ENCODE measurements at regions not wholly inside any gene's neighbourhood (a gene's known extent, or its start where the extent isn't known, plus 50 kb on each side); places are given as distances from the start of the nearest gene placed in this dataset.

GRCh38 chr14:83455561-83455960 is 1921.9 kb upstream of the SEL1L start:
- no peak overlapping the region for H3K4me3 ChIP-seq (ENCODE audit: low read depth, low read length)
- DNase-seq (ENCODE audit: low read depth): no peak
- no peak for TF ChIP-seq MAX (IDR thresholded peaks at IDR 0.05; ENCODE audit: low read depth, low read length)
- TF ChIP-seq MYC (IDR thresholded peaks at IDR 0.05; ENCODE audit: low read depth, low read length): no peak
- no peak for TF ChIP-seq POLR2A (IDR thresholded peaks at IDR 0.05; ENCODE audit: extremely low read depth, insufficient read length)
- no peak for TF ChIP-seq CTCF (IDR thresholded peaks at IDR 0.05; ENCODE audit: low read depth, low read length)

GRCh38 chr14:83461521-83461920 is 1927.9 kb upstream of the SEL1L start:
- no peak overlapping the region for H3K4me3 ChIP-seq (ENCODE audit: low read depth, low read length)
- no peak for TF ChIP-seq CTCF (IDR thresholded peaks at IDR 0.05; ENCODE audit: low read depth, low read length)
- TF ChIP-seq MYC (IDR thresholded peaks at IDR 0.05; ENCODE audit: low read depth, low read length): no peak
- TF ChIP-seq MAX (IDR thresholded peaks at IDR 0.05; ENCODE audit: low read depth, low read length): no peak
- TF ChIP-seq POLR2A (IDR thresholded peaks at IDR 0.05; ENCODE audit: extremely low read depth, insufficient read length): no peak
- DNase-seq (ENCODE audit: low read depth): no peak

GRCh38 chr14:83462759-83463158 is 1929.1 kb upstream of the SEL1L start:
- no peak for TF ChIP-seq MAX (IDR thresholded peaks at IDR 0.05; ENCODE audit: low read depth, low read length)
- TF ChIP-seq MYC (IDR thresholded peaks at IDR 0.05; ENCODE audit: low read depth, low read length): no peak
- no peak for TF ChIP-seq POLR2A (IDR thresholded peaks at IDR 0.05; ENCODE audit: extremely low read depth, insufficient read length)
- no peak for TF ChIP-seq CTCF (IDR thresholded peaks at IDR 0.05; ENCODE audit: low read depth, low read length)
- DNase-seq (ENCODE audit: low read depth): no peak
- no peak overlapping the region for H3K4me3 ChIP-seq (ENCODE audit: low read depth, low read length)

- H3K4me3 ChIP-seq (ENCODE audit: low read depth, low read length): no peak overlapping the region
- peak; percentile 72 for DNase-seq (ENCODE audit: low read depth)
- no peak for TF ChIP-seq POLR2A (IDR thresholded peaks at IDR 0.05; ENCODE audit: extremely low read depth, insufficient read length)
- peak; percentile 74 for TF ChIP-seq CTCF (IDR thresholded peaks at IDR 0.05; ENCODE audit: low read depth, low read length)
- TF ChIP-seq MAX (IDR thresholded peaks at IDR 0.05; ENCODE audit: low read depth, low read length): no peak
- TF ChIP-seq MYC (IDR thresholded peaks at IDR 0.05; ENCODE audit: low read depth, low read length): no peak
These were observed 1929.9 kb upstream of the SEL1L start for GRCh38 chr14:83463500-83464098.

GRCh38 chr14:83467811-83468210 is 1934.2 kb upstream of the SEL1L start:
- no peak overlapping the region for H3K4me3 ChIP-seq (ENCODE audit: low read depth, low read length)
- TF ChIP-seq MYC (IDR thresholded peaks at IDR 0.05; ENCODE audit: low read depth, low read length) (no peak), POLR2A (IDR thresholded peaks at IDR 0.05; ENCODE audit: extremely low read depth, insufficient read length) (no peak), MAX (IDR thresholded peaks at IDR 0.05; ENCODE audit: low read depth, low read length) (no peak), CTCF (IDR thresholded peaks at IDR 0.05; ENCODE audit: low read depth, low read length) (no peak)
- DNase-seq (ENCODE audit: low read depth): peak; percentile 31

Data from NB4 (cell line).